IPS-NIHi7 (cell line): ENCODE measurements at regions not wholly inside any gene's neighbourhood (a gene's known extent, or its start where the extent isn't known, plus 50 kb on each side); places are given as distances from the start of the nearest gene placed in this dataset.
A peak's percentile ranks its signal among the peaks of the same experiment; 100 is the strongest.
"Not testable (repeated sequence)": the region's sequence is repeated elsewhere in the genome, so short reads cannot be mapped to it uniquely, and the experiment has no call there.

Source experiments
- DNase-seq: peaks from one replicate; pipeline ENCODE4 v3.0.0; 2012; ENCODE audit warnings: mixed read lengths; ENCODE audit errors: extremely low spot score

- DNase-seq, result no peak
These were observed 228.2 kb downstream of the STK31 start for GRCh38 chr7:23938215-23938614.

- peak; percentile 72 for DNase-seq
These were observed 229.0 kb downstream of the STK31 start for GRCh38 chr7:23938937-23939552.

DNA sequence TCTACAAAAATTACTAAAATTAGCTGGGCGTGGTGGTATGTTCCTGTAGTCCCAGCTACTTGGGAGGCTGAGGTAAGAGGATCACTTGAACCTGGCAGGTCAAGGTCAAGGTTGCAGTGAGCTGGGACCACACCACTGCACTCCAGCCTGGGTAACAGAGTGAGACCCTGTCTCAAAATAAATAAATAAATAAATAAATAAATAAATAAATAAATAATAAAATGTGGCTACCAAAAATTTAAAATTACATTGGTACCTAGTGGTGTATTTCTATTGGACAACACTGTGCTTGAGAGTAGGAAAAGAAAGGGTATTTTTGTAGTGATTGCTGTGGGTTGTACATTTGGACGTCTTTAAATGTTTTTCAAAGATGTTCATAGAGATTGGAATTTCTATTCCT lies 229.7 kb downstream of the STK31 start:
- not testable (repeated sequence) for DNase-seq

DNA sequence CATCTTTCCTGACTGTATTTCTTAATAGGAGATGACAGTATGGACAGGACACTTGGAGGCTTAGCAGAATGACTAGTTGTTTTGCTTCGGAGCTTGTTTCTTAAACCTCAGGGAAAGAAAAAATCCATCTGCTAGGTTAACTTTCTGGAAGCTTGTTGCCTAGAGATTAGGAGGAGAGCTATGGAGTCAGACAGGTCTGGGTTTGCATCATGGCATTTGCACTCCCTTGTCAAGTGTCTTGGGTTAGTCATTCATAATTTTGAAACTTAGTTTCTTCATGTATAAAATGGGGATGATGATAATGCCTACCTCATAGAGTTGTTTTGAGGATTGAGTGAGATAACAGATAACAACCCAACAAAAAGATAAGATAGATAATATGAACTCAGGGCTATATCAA lies 231.5 kb downstream of the STK31 start:
- no peak for DNase-seq

DNA sequence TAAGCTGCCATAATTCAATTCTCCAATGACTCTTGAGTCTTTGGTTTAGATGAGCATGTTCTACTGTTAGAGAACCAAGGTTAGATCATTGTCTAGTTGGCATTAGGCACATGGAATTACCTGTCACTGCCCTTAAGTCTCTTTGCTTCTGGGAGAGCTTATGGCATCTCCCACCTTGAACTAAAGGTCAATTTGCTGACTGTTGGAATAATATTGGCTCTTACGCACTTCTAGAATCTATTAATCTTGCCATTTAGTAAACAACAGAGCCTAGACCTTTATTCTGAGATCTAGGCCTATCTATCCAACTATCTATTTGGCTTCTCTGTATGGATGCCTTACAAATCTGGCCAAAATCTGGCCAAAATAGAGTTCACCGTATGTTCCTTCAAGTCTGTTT lies 232.0 kb downstream of the STK31 start:
- DNase-seq, result no peak

DNA sequence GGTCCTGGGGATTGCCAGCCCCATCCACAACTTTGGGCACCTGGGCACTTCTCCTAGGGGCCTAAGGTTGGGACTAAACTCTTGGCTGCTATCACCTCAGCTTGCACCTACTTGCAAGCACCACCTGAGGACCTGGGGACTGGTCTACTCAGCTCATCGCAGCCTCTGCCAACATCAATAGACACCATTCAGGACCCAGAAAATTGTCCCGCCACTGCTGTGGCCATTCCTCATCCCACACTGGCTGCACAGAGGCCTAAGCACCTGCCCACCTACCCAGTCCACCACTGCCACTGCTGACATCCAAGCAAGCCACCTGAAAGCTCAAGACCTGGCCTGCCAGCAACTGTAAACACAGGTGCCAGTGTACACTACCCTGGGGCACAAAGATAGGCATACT lies 234.1 kb downstream of the STK31 start:
- no peak for DNase-seq

DNA sequence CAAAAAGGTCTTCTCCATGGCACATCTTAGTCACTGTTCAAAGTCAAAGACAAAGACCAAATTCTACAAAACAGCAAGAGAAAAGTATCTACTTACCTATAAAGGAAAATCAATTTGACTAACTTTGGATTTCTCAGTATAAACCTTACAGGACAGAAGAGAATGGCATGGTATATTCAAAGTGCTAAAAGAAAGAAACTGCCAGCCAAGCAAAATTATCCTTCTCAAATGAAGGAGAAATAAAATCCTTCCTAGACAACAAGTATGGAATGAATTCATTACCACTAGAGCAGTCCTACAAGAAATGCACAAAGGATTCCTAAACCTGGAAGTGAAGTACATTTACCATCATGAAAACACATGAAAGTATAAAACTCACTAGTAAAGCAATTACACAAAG lies 235.5 kb downstream of the STK31 start:
- no peak for DNase-seq

DNA sequence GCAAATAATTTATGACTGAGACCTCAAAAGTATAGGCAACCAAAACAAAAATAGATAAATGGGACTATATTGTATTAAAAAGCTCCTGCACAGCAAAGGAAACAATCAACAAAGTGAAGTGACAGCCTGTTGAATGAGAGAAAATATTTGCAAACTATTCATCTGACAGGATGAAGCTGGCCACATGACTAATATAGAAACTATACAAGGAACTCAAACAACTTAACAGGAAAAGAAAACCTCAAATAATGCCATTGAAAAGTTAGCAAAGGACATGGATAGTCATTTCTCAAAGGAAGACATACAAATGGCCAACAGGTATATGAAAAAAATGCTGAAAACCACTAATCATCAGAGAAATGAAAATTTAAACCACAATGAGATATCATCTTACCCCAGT lies 245.1 kb downstream of the STK31 start:
- no peak for DNase-seq

DNA sequence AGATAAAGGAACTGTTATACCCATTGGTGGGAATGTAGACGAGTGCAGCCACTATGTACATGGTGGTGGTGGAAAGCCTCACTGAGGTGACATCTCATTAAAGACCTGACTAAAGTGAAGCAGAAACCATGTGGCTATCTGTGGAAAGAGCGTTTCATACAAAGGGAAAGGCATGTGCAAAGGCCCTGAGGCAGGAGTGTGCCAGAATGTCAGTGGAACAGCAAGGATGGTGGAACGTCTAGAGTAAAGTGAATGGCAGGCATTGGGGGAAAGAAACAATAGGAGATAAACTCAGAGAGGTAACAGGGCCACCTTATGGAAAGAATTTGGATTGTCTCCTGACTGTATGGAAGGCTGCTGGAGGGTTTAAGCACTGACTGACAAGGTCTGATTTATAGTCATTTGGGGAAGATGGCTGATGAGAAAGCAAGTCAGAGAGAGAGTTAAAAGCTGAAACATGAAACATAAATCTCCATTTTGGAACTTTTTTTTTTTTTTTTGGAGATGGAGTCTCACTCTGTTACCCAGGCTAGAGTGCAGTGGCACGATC lies 245.7 kb downstream of the STK31 start:
- DNase-seq, result no peak

DNA sequence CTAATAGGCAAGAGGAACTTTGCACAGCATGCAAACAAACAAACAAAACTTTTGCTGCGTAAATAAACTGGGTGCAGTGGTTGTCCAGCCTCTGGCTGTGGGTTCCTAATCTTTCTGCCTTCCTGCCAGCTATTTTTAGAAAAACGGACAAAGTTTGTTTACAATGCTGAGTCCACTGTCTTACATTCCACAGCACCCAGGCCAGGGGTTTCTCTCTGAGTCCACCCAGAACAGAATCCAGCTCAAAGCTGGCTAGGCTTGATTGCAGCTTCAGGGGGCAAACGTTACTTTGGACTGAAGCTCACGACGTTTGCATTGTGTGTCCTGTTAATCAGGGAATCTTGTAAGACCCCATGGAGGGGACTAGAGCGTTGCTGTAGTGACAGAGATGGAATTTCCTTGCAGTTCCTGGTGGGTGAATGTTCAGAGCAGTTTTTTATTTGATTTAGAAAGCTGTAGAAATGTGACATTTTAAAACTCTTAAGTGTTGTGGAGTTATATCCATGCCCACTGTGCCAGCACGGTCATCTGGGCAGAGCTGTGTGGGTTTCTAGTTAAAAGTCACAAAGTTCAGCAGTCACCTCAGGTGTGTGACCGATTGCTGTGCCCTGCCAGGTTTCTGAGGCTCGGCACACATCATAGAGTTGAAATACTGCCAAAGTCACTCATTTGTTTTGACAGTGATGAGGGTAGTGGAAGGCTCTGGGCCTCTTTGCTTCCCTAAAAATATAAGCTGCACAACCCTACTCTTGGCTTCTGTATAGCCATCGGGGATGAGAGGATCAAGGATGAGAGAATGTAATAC lies 247.0 kb downstream of the STK31 start:
- no peak for DNase-seq

GRCh38 chr7:23959821-23960220 lies 249.8 kb downstream of the STK31 start:
- no peak for DNase-seq

- DNase-seq, result no peak
These were observed 250.3 kb downstream of the STK31 start for GRCh38 chr7:23960361-23960760.

DNA sequence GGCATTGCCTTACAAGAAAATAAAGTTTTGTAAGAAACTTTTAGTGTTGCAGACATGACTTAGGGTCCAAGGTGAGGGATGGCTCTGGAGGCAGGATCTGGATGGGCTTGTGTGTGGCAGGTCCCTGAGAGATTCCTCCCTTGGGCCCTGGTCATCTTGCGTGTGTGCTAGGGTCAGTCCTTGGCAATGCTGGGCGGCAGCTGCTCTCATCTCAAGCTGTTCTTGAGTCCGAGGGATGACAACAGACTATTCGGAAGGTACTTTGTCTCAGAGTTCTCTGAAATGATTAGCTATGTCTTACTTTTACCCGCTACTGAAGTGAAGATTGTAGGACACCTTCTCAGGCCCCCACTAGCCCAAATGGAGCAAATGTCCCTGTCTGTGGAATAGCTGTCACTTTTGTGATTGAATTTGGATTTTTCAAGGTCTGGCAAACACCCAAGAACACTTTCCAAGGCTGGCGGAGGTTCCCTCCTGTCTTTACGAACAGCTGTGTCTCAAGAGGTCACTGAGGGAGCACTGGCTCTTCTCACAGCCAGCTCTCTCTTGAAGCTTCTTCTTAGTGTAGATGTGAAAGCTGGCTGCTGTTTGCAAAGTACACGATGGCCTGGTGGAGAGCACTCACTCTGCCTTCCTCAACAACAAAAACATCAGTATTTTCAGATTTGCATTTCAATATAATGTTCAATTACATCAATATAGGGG lies 253.6 kb downstream of the STK31 start:
- no peak for DNase-seq

DNA sequence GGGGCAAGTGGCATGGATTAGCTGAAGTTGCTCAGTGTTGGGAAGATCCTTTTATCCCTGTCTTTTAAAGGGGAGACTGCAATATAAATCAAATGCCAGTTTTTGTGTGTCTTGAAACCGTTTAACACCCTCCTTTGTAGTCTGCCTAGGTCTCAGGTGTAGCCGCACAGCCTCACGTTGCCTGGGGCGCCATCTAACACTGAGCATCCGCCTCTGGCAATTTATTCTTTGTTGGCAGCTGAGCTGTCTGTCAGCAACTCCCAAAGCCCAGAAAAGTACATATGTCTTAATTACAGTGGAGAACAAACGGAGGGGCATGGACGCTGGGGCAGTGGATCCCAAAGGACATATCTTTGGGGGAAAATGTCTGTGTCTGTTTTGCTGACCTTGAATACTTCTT lies 254.7 kb downstream of the STK31 start:
- no peak for DNase-seq

GRCh38 chr7:23965296-23965695 lies 255.3 kb downstream of the STK31 start:
- no peak for DNase-seq

DNA sequence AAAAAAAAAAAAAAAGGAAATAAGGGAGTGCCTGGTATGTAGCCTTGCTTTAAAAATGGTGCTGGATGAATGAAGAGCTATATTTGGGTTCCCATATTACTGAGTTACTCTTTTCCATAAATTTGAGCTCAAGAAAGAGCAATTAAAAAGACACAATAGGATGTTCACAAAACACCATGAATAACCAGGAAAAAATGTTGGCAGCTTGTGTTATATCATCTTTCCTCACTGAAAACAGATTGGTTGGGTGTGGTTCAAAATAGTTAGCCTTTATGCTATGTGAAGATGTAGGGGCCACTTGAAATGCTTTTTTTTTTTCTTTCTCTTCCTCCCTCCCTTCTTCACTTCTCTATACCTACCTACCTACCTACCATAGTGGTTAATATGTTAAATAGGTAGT lies 256.9 kb downstream of the STK31 start:
- DNase-seq, result no peak

GRCh38 chr7:23967949-23968599 lies 258.1 kb downstream of the STK31 start:
- peak; percentile 31 for DNase-seq

GRCh38 chr7:23968791-23969190 lies 258.8 kb downstream of the STK31 start:
- no peak for DNase-seq

DNA sequence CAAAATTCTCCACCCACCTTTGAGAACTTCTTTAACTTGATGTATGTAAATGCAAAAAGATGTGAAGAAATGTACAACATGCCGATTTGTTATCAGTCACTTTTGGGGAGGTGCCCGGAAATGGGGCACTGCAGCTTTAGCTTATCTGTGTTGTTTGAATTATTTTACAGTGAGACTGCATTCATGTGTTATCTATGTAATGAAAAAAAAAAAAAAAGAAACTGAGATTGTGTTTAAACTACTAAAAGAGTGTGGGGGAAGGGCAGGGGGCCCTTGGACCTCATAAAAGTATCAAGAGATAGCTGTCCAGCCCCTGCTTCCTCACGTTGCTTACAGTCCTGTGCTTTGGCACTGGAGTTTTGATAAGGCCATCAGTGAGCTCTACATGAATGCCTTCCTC lies 259.4 kb downstream of the STK31 start:
- DNase-seq, result no peak

- DNase-seq, result no peak
These were observed 260.2 kb downstream of the STK31 start for GRCh38 chr7:23970193-23970592.

- no peak for DNase-seq
These were observed 261.0 kb downstream of the STK31 start for GRCh38 chr7:23971031-23971430.

DNA sequence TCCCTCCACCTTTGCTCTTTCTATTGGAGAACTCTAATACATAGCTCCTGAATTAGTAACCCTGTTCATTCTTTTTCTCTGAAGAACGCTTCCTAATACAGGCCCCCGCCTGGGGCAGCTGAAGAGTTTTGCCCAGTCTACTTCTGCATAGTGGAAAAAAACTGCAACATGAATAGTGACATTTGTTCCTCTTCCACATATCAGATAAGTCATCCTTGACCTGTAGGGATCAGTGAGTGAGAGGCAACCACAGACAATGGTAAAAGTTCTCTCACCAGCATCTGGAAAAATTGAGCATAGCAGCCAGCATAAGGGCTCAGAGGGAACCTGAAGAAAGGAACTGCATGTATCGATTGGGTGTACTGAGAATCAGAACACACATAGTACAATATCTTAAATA lies 262.0 kb downstream of the STK31 start:
- DNase-seq, result no peak
